ENCODE measurements at regions not wholly inside any gene's neighbourhood (a gene's known extent, or its start where the extent isn't known, plus 50 kb on each side); places are given as distances from the start of the nearest gene placed in this dataset.

GRCh38 chr10:130807721-130808120, 503.8 kb downstream of the TCERG1L start:
- H3K27me3 Mint-ChIP-seq (ENCODE audit: low read depth): no peaks in the 10 kb centered on the region
- no peaks in the 10 kb centered on the region for H3K4me1 Mint-ChIP-seq
- H3K27ac Mint-ChIP-seq (ENCODE audit: unreplicated experiment): peak overlapping the region; percentile 19
- no peak for TF ChIP-seq CTCF (conservative IDR thresholded peaks at IDR 0.05)
- H3K9me3 Mint-ChIP-seq: no peaks in the 10 kb centered on the region
- no peak overlapping the region for H3K4me3 Mint-ChIP-seq
- no peaks in the 10 kb centered on the region for H3K36me3 Mint-ChIP-seq (ENCODE audit: low read depth)
- no peak for DNase-seq (ENCODE audit: low read depth, low spot score)

GRCh38 chr10:130808243-130808642, 503.3 kb downstream of the TCERG1L start:
- Mint-ChIP-seq H3K4me1 (no peaks in the 10 kb centered on the region), H3K4me3 (no peak overlapping the region), H3K36me3 (ENCODE audit: low read depth) (no peaks in the 10 kb centered on the region), H3K27me3 (ENCODE audit: low read depth) (no peaks in the 10 kb centered on the region), H3K27ac (ENCODE audit: unreplicated experiment) (no peak overlapping the region), H3K9me3 (no peaks in the 10 kb centered on the region)
- no peak for DNase-seq (ENCODE audit: low read depth, low spot score)
- TF ChIP-seq CTCF (conservative IDR thresholded peaks at IDR 0.05): no peak

- Mint-ChIP-seq H3K27ac (ENCODE audit: unreplicated experiment) (no peak overlapping the region), H3K27me3 (ENCODE audit: low read depth) (no peaks in the 10 kb centered on the region), H3K9me3 (no peaks in the 10 kb centered on the region), H3K36me3 (ENCODE audit: low read depth) (no peaks in the 10 kb centered on the region), H3K4me3 (no peak overlapping the region), H3K4me1 (no peaks in the 10 kb centered on the region)
- no peak for DNase-seq (ENCODE audit: low read depth, low spot score)
- no peak for TF ChIP-seq CTCF (conservative IDR thresholded peaks at IDR 0.05)
Measured at GRCh38 chr10:130808686-130809085, 502.8 kb downstream of the TCERG1L start.

GRCh38 chr10:130809181-130809580, 502.3 kb downstream of the TCERG1L start:
- no peak for TF ChIP-seq CTCF (conservative IDR thresholded peaks at IDR 0.05)
- Mint-ChIP-seq H3K9me3 (no peaks in the 10 kb centered on the region), H3K27ac (ENCODE audit: unreplicated experiment) (no peak overlapping the region), H3K36me3 (ENCODE audit: low read depth) (no peaks in the 10 kb centered on the region), H3K4me1 (no peaks in the 10 kb centered on the region), H3K4me3 (no peak overlapping the region), H3K27me3 (ENCODE audit: low read depth) (no peaks in the 10 kb centered on the region)
- no peak for DNase-seq (ENCODE audit: low read depth, low spot score)

DNA sequence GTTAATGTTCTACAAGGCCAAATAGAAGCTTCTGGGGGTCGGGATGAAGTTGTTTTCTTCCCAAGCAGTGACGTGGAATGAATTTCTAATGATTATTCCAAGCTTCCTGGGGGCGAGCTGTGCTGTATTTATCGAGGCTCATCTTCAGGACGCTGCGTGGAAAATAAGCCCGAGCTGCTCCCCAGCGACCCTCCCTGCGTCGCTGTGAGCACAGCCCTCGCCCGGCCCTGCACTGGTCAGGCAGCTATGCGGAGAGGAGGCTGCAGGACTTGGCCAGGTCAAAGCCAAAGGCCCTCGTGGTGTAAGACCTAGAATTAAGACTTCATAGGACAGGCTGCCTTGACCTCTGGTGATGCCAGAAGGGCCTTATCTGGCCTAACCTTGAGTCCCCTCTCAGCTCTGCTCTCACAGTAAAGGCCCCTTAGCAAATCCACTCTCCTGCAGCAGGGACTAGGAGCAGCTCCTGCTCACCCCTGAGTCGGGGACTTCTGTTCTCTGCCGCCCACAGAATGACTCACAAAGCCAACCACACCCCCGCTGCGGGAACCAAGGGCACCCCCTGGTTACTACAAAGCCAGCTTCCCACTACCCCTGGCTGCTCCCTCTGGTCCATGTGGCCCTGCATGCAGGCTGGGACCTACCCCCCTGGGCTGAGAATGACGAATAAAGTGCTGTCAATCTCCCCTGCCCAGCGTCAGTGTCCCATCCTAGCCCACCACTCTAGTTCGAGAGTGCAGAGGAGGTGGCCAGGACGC, 501.6 kb downstream of the TCERG1L start:
- Mint-ChIP-seq H3K4me3 (no peak overlapping the region), H3K9me3 (no peaks in the 10 kb centered on the region), H3K36me3 (ENCODE audit: low read depth) (no peaks in the 10 kb centered on the region), H3K27ac (ENCODE audit: unreplicated experiment) (no peak overlapping the region), H3K27me3 (ENCODE audit: low read depth) (no peaks in the 10 kb centered on the region), H3K4me1 (no peaks in the 10 kb centered on the region)
- no peak for TF ChIP-seq CTCF (conservative IDR thresholded peaks at IDR 0.05)
- DNase-seq (ENCODE audit: low read depth, low spot score): no peak

All from neural crest cell (in vitro differentiated cells).